ENCODE measurements at regions not wholly inside any gene's neighbourhood (a gene's known extent, or its start where the extent isn't known, plus 50 kb on each side); places are given as distances from the start of the nearest gene placed in this dataset.

DNA sequence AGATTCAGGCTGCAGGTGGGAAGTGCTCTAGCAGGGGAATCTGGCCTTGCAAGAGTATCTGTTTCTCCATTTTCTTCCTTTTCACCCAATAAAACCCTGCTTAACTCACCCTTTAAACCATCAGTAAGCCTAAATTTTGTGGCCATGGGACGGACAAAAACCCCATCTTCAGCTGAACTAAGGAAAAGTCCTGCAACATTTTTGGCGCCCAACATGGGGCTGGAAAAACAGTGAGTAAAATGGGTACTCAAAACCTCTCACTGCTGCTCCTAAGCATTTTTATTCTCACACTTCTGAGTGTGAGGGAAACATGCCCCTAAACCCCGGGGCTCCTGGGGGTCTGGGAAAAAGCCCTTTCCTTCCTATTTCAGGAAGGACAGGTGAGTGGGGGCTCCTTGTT, 414.3 kb downstream of the ZNF804A start:
- TF ChIP-seq, protein P1, sequence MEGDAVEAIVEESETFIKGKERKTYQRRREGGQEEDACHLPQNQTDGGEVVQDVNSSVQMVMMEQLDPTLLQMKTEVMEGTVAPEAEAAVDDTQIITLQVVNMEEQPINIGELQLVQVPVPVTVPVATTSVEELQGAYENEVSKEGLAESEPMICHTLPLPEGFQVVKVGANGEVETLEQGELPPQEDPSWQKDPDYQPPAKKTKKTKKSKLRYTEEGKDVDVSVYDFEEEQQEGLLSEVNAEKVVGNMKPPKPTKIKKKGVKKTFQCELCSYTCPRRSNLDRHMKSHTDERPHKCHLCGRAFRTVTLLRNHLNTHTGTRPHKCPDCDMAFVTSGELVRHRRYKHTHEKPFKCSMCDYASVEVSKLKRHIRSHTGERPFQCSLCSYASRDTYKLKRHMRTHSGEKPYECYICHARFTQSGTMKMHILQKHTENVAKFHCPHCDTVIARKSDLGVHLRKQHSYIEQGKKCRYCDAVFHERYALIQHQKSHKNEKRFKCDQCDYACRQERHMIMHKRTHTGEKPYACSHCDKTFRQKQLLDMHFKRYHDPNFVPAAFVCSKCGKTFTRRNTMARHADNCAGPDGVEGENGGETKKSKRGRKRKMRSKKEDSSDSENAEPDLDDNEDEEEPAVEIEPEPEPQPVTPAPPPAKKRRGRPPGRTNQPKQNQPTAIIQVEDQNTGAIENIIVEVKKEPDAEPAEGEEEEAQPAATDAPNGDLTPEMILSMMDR (conservative IDR thresholded peaks at IDR 0.05; ENCODE audit: low read depth, low read length): no peak
- TF ChIP-seq RFX5 (IDR thresholded peaks at IDR 0.05; ENCODE audit: low read depth, low read length) (no peak), BHLHE40 (IDR thresholded peaks at IDR 0.05; ENCODE audit: low read depth, low read length) (no peak), POLR2A (IDR thresholded peaks at IDR 0.05; ENCODE audit: low read depth, low read length) (no peak), MAZ (IDR thresholded peaks at IDR 0.05; ENCODE audit: borderline replicate concordance, low read depth, low read length) (no peak), FOS (IDR thresholded peaks at IDR 0.05; ENCODE audit: low read depth, low read length) (no peak), MXI1 (IDR thresholded peaks at IDR 0.05; ENCODE audit: borderline replicate concordance, low read depth, low read length) (no peak)

Measured in IMR-90 (cell line).